Small intestine (tissue), 7 donors: ENCODE measurements at regions not wholly inside any gene's neighbourhood (a gene's known extent, or its start where the extent isn't known, plus 50 kb on each side); places are given as distances from the start of the nearest gene placed in this dataset.
"Not testable (repeated sequence)": the region's sequence is repeated elsewhere in the genome, so short reads cannot be mapped to it uniquely, and the experiment has no call there.

Experiments
- DNase-seq, 2 donors: peaks; one replicate each; pipeline versions ENCODE4 v3.0.0 to v3.0.0-alpha.2; 2013
- FAIRE-seq: peaks from 2 replicates; lab custom pipeline; 2012; peaks lifted over from hg19 to GRCh38; lab: Jason Lieb, UNC
- H3K27ac ChIP-seq, 3 donors: one replicate each; pipeline ENCODE4 v1.5.1; 2013; ENCODE audit warnings: low read length in 2 of 3, mild to moderate bottlenecking in 2 of 3, control low read depth in 1 of 3, inconsistent platforms in 1 of 3, low read depth in 1 of 3, moderate library complexity in 1 of 3
- H3K27me3 ChIP-seq, 3 donors: one replicate each; pipeline ENCODE4 v1.6.1; 2013; ENCODE audit warnings: low read length in 3 of 3, inconsistent platforms in 1 of 3; ENCODE audit not compliant: control insufficient read depth in 3 of 3, insufficient read depth in 3 of 3
- H3K36me3 ChIP-seq, 3 donors: one replicate each; pipeline ENCODE4 v1.6.1; 2013; ENCODE audit warnings: low read length in 3 of 3, inconsistent platforms in 1 of 3, low read depth in 1 of 3, mild to moderate bottlenecking in 1 of 3, moderate library complexity in 1 of 3; ENCODE audit not compliant: control insufficient read depth in 3 of 3, insufficient read depth in 2 of 3
- H3K4me1 ChIP-seq, 3 donors: one replicate each; pipeline ENCODE4 v1.6.1; 2013; ENCODE audit warnings: low read length in 2 of 3, inconsistent platforms in 1 of 3, low read depth in 1 of 3, mild to moderate bottlenecking in 1 of 3, moderate library complexity in 1 of 3; ENCODE audit not compliant: control insufficient read depth in 3 of 3, insufficient read depth in 2 of 3
- H3K4me3 ChIP-seq, 3 donors: one replicate each; pipeline ENCODE4 v1.5.1; 2013; ENCODE audit warnings: low read length in 3 of 3, control low read depth in 1 of 3, inconsistent platforms in 1 of 3, low read depth in 1 of 3, mild to moderate bottlenecking in 1 of 3, moderate library complexity in 1 of 3
- H3K9me3 ChIP-seq, 2 donors: one replicate each; pipeline ENCODE4 v1.6.1; 2013; ENCODE audit warnings: low read depth in 1 of 2, low read length in 1 of 2; ENCODE audit not compliant: control insufficient read depth in 2 of 2, insufficient read depth in 1 of 2
- WGBS, 3 donors: extraction: QIAGEN DNeasy Blood & Tissue Kit; methylation state at CpG; one replicate each; pipeline ENCODE4 v1.1.7; 2013; 5-methylcytosine and 5-hydroxymethylcytosine counted together
- donor health status: healthy with polysubstance abuse.
- donor health status: control.
- donor health status: control.
- donor health status: Bipolar disorder and iron deficiency.
- donor health status: healthy.

- Histone ChIP-seq H3K4me1 (peaks cover 0 to 10% (median 0%) of the 10 kb centered on the region in 3 donors), H3K9me3 (no peaks in the 10 kb centered on the region), H3K36me3 (no peaks in the 10 kb centered on the region), H3K27me3 (no peaks in the 10 kb centered on the region), H3K27ac (no peak overlapping the region), H3K4me3 (no peak overlapping the region)
- DNase-seq (no peak), FAIRE-seq (no peak)
- 78 to 92% (median 82%) methylated on average over 1 of the region's 1 CpG for WGBS, 3 donors
These were observed 232.7 kb upstream of the KIAA1217 start for GRCh38 chr10:23976275-23976674.

GRCh38 chr10:23978317-23978716, 230.6 kb upstream of the KIAA1217 start:
- 40 to 54% (median 46%) methylated on average over 1 of the region's 1 CpG for WGBS, 3 donors
- DNase-seq (no peak), FAIRE-seq (no peak)
- H3K27me3 ChIP-seq: no peaks in the 10 kb centered on the region
- H3K4me1 ChIP-seq: peaks cover 0 to 10% (median 0%) of the 10 kb centered on the region in 3 donors
- H3K36me3 ChIP-seq: no peaks in the 10 kb centered on the region
- H3K27ac ChIP-seq: no peak overlapping the region
- no peaks in the 10 kb centered on the region for H3K9me3 ChIP-seq
- no peak overlapping the region for H3K4me3 ChIP-seq

GRCh38 chr10:23980094-23980493, 228.8 kb upstream of the KIAA1217 start:
- DNase-seq (peak in 1 of 2 donors; percentile 20), FAIRE-seq (no peak)
- WGBS, 3 donors: 23 to 46% (median 43%) methylated on average over 3 of the region's 3 CpGs
- H3K4me3 ChIP-seq: no peak overlapping the region
- H3K27me3 ChIP-seq: no peaks in the 10 kb centered on the region
- H3K4me1 ChIP-seq: peaks cover 0 to 9% (median 0%) of the 10 kb centered on the region in 3 donors
- no peaks in the 10 kb centered on the region for H3K36me3 ChIP-seq
- H3K27ac ChIP-seq: no peak overlapping the region
- H3K9me3 ChIP-seq: no peaks in the 10 kb centered on the region

GRCh38 chr10:23981520-23982309, 227.2 kb upstream of the KIAA1217 start:
- no peak for DNase-seq
- FAIRE-seq: no peak
- H3K4me3 ChIP-seq: no peak overlapping the region
- WGBS, 3 donors: 72 to 90% (median 76%) methylated on average over 3 of the region's 3 CpGs
- no peaks in the 10 kb centered on the region for H3K4me1 ChIP-seq
- H3K27ac ChIP-seq: no peak overlapping the region
- H3K9me3 ChIP-seq: no peaks in the 10 kb centered on the region
- no peaks in the 10 kb centered on the region for H3K36me3 ChIP-seq
- no peaks in the 10 kb centered on the region for H3K27me3 ChIP-seq

GRCh38 chr10:23984405-23984804, 224.5 kb upstream of the KIAA1217 start:
- not testable (repeated sequence) for H3K4me1 ChIP-seq, FAIRE-seq, H3K27me3 ChIP-seq, H3K36me3 ChIP-seq, H3K4me3 ChIP-seq, DNase-seq, H3K27ac ChIP-seq, H3K9me3 ChIP-seq
- WGBS, 3 donors: 73 to 88% (median 84%) methylated on average over 1 of the region's 1 CpG

GRCh38 chr10:23988006-23988405, 220.9 kb upstream of the KIAA1217 start:
- FAIRE-seq (no peak), DNase-seq (no peak)
- H3K27me3 ChIP-seq: no peaks in the 10 kb centered on the region
- 86 to 93% (median 91%) methylated on average over 7 of the region's 7 CpGs for WGBS, 3 donors
- H3K36me3 ChIP-seq: no peaks in the 10 kb centered on the region
- H3K27ac ChIP-seq: no peak overlapping the region
- H3K4me3 ChIP-seq: no peak overlapping the region
- H3K9me3 ChIP-seq: no peaks in the 10 kb centered on the region
- H3K4me1 ChIP-seq: no peaks in the 10 kb centered on the region

- no peak for FAIRE-seq
These were observed 214.4 kb upstream of the KIAA1217 start for GRCh38 chr10:23994459-23995046.

GRCh38 chr10:23999445-23999844, 209.5 kb upstream of the KIAA1217 start:
- 92 to 96% (median 95%) methylated on average over 9 of the region's 9 CpGs for WGBS, 3 donors
- FAIRE-seq (no peak), DNase-seq (no peak)
- Histone ChIP-seq H3K9me3 (no peaks in the 10 kb centered on the region), H3K4me3 (no peak overlapping the region), H3K27ac (no peak overlapping the region), H3K36me3 (no peaks in the 10 kb centered on the region), H3K4me1 (no peaks in the 10 kb centered on the region), H3K27me3 (no peaks in the 10 kb centered on the region)

More at GRCh38 chr10:23994459-23995046, 214.4 kb upstream of the KIAA1217 start:
- Histone ChIP-seq H3K4me1 (no peaks in the 10 kb centered on the region), H3K9me3 (no peaks in the 10 kb centered on the region), H3K4me3 (no peak overlapping the region), H3K27ac (no peak overlapping the region), H3K36me3 (no peaks in the 10 kb centered on the region), H3K27me3 (no peaks in the 10 kb centered on the region)
- 34 to 41% (median 40%) methylated on average over 6 of the region's 6 CpGs for WGBS, 3 donors
- DNase-seq: peak; percentile 58 to 77
